Fibroblast of peridontal ligament (primary cell): ENCODE measurements at regions not wholly inside any gene's neighbourhood (a gene's known extent, or its start where the extent isn't known, plus 50 kb on each side); places are given as distances from the start of the nearest gene placed in this dataset.

Experiments used
- DNase-seq: peaks from one replicate; pipeline ENCODE4 v3.0.0-alpha.2; 2010; ENCODE audit errors: extremely low read depth

GRCh38 chr2:7967707-7968405 is 714.0 kb upstream of the ID2 start:
- no peak for DNase-seq

GRCh38 chr2:7969756-7970515 is 711.9 kb upstream of the ID2 start:
- DNase-seq: no peak

GRCh38 chr2:7971248-7971647 is 710.6 kb upstream of the ID2 start:
- no peak for DNase-seq

- DNase-seq: no peak
These were observed 710.0 kb upstream of the ID2 start for GRCh38 chr2:7971841-7972240.

DNA sequence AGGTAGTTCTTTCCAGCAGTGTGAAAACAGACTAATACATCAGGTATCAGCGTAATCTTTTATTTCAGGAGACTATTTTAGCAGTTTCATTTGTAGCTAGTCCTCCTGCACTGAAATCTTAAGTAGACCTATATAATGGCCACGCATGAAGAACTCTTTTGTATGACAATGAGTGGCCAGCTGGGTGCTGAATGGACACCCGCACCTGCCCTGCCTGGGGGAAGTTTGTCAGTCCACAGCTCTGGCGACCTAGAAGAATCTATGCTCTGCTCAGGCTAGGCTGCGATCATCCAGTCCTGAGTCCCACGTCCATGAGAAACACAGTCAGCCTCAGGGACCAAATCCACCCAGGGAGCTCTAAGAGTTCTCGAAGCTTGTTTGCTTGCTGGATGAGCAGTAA is 709.2 kb upstream of the ID2 start:
- no peak for DNase-seq

DNA sequence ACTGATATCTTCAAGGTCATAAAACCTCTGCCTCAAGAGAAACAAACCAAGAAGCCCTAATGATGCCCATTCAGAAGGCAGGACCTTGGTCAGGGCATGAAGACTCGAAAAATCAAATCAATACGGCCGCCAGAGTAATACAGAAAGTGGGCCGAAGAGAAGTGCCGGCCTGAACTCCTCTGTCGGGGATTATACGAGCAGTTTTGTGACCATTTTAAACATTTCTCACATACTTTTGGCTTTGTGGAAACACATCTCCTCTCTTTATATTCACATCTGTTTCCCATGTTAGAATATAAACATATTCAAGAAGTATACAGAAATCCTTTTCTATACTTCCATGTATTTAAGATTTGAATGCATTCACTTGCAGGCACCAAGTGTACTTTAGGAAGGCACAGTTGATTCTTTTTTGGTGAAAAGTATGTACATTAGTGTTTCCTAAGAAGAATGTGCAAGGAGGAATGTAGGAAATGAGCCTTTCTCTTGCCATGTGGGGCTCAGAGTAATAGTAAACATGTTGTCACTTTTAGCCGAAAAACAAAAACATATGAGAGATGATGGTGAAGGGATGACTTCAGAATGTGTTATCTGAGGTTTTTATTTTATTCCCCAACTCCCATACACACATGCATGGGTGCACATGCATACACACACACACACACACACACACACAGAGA is 707.9 kb upstream of the ID2 start:
- DNase-seq: peak; percentile 22

DNA sequence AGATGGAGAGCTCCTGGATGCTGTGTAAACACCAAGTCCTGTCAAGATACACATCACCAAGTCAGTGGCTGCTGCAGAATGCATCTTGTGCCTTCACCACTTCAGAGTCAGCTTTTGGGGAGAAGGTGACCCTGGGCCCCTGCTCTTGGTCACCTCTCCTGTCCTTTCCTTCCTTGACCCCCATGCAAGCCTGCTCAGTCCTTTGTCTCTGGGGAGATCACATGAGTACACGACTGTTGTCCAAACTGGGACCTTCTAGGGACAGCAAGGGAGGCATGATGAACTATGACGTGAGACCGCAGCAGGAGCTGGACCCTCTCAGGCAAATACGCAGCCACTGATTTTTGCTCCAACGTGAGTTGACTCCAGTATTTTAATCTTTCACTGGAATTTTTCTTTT is 706.9 kb upstream of the ID2 start:
- no peak for DNase-seq

GRCh38 chr2:7976206-7976605 is 705.6 kb upstream of the ID2 start:
- no peak for DNase-seq

- no peak for DNase-seq
These were observed 703.9 kb upstream of the ID2 start for GRCh38 chr2:7977981-7978380.

DNA sequence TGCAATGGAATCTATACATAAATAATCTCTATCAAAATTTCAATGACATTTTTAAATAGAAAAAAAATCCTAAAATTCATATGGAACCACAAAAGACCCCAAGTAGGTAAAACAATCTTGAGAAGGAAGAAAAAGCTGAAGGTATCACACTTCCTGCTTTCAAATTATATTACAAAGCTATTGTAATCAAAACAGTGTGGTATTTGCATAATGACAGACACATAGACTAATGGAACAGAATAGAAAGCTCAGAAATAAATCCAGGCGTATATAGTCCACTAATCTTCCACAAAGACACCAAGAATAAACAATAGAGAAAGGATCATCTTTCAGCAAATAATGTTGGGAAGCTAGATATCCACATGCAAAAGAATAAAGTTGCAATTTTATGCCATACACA is 699.8 kb upstream of the ID2 start:
- no peak for DNase-seq

- DNase-seq: no peak
These were observed 698.4 kb upstream of the ID2 start for GRCh38 chr2:7983451-7983850.

DNA sequence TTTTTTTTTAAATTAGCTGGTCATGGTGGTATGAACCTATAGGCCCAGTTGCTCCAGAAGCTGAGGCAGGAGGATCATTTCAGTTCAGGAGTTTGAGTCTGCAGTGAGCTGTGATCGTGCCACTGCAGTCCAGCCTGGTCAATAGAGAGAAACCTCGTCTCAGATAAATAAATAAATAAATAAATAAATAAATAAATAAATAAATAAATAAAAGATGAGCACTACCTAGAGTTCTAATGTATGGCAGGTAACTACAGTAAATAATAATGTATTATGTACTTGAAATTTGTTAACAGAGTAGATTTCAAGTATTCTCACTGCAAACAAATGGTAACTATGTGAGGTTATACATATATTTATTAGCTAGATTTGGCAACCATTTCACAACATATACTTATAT is 697.9 kb upstream of the ID2 start:
- no peak for DNase-seq

DNA sequence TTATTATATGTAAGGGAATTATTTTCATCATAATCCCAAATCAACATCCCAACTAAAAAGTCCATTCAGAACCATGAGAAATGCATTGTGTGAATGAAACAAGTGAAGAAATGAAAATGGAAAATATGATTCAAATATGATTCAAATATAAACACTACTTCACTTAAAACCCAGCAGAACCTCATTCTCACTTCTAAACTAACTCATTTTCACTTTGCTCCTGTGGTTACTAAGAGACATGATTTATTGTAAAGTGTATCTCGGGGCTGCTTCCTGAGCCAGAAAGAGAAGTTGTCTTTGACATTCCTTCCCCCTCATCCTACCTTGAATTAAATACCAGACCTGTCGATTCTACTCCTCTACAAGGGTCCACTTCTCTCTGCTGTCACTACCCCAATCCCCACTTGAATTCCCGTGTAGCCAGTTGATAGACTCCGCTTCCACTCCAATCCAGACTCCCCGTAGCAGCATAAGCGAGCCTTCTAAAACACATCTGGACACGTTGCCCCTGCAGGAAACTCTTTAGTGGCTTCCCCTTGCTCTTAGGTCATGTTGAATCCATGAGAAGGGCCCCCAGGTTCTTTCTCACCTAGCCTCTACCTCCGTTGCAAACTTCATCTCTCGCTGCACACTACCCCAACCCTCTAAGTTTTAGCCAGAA is 697.0 kb upstream of the ID2 start:
- no peak for DNase-seq

GRCh38 chr2:7986431-7986830 is 695.4 kb upstream of the ID2 start:
- no peak for DNase-seq

- no peak for DNase-seq
These were observed 693.9 kb upstream of the ID2 start for GRCh38 chr2:7987992-7988391.

- DNase-seq: no peak
These were observed 693.4 kb upstream of the ID2 start for GRCh38 chr2:7988440-7988839.

GRCh38 chr2:7989823-7990222 is 692.0 kb upstream of the ID2 start:
- no peak for DNase-seq

DNA sequence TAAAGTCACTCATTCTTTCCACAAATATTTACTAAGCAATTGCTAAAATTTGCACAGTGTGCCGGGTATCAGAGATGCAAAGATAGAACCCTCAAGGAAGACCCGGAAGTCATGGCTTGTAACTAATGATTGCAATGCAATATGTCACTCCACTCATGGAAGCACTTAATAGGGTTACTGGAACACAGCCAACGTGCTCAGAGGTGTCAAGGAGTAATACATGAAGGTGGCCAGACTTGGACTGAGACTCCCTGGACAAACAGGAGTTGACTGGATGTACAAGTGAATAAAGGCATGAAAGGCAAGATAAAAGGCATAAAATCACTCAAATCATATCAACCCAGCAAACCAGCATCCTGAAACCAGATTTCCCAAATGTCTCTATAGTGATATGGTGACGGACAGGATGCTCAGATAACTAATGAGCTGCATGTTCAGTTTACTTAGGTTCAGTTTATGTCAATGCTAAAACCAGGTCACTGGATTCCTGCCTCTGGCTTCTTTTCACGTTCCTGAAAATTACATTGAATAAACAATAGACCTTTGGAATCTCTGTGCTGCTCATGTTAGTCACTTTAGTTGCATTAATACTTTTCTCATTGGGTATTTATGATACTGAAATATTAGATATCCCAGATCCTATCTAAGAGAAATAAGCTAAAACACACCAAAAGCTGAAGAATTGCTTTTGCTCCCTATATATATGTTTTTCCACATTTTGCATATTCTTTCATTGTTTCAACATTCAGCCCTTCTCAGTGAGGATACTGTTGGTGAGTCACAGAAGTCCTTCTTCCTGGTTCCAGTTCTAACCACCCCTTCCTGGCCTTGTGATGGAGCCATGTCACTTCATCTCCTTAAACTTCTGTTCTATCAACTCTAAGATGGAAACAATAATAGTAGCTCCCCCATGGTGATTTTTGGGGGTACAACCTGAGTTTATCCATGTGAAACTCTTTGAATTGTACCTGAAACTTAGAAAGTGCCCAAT is 688.9 kb upstream of the ID2 start:
- peak; percentile 40 for DNase-seq

- DNase-seq: peak; percentile 5
These were observed 687.4 kb upstream of the ID2 start for GRCh38 chr2:7994397-7994951.

DNA sequence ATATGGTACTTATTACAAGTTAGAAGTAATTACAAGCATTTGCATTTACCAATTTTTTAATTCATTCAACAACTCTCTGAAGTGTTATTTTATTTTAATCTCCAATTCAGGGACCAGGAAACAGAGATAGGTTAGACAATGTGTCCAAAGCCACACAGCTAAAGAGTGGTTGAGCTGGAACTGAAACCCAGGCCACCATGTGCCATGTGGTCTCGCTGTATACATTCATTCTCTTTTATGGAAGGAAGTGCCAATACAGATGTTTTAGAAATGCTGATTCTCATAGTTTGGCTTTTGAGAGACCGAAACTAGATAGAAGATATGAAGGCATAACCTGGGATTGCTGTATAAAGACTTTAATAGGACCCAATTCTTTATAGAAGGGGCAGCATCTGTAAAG is 684.6 kb upstream of the ID2 start:
- DNase-seq: no peak
